GM19468 (cell line): ENCODE measurements at regions not wholly inside any gene's neighbourhood (a gene's known extent, or its start where the extent isn't known, plus 50 kb on each side); places are given as distances from the start of the nearest gene placed in this dataset.
A peak's percentile ranks its signal among the peaks of the same experiment; 100 is the strongest.

Experiments used
- ATAC-seq: cut with Tn5 transposase; IDR thresholded peaks from one replicate; pipeline ENCODE4 v1.9.1; 2021; ENCODE audit warnings: mild to moderate bottlenecking, moderate library complexity, moderate number of reproducible peaks; ENCODE audit not compliant: unreplicated experiment; ENCODE audit errors: extremely low read depth

GRCh38 chr13:47110141-47110540 lies 213.3 kb upstream of the HTR2A start:
- no peak for ATAC-seq

- peak; percentile 72 for ATAC-seq
These were observed 212.2 kb upstream of the HTR2A start for GRCh38 chr13:47109028-47109427.

- ATAC-seq = peak; percentile 78
These were observed 203.5 kb upstream of the HTR2A start for GRCh38 chr13:47100214-47100853.

- peak; percentile 90 for ATAC-seq
These were observed 198.0 kb upstream of the HTR2A start for GRCh38 chr13:47094734-47095434.

- no peak for ATAC-seq
These were observed 195.3 kb upstream of the HTR2A start for GRCh38 chr13:47092202-47092601.

GRCh38 chr13:47087841-47088240 lies 191.0 kb upstream of the HTR2A start:
- no peak for ATAC-seq

GRCh38 chr13:47087241-47087640 lies 190.4 kb upstream of the HTR2A start:
- no peak for ATAC-seq

- ATAC-seq = no peak
These were observed 188.5 kb upstream of the HTR2A start for GRCh38 chr13:47085346-47085745.

- ATAC-seq = no peak
These were observed 185.0 kb upstream of the HTR2A start for GRCh38 chr13:47081850-47082249.

- no peak for ATAC-seq
These were observed 184.4 kb upstream of the HTR2A start for GRCh38 chr13:47081246-47081645.

- no peak for ATAC-seq
These were observed 183.8 kb upstream of the HTR2A start for GRCh38 chr13:47080621-47081020.

GRCh38 chr13:47076500-47076899 lies 179.6 kb upstream of the HTR2A start:
- ATAC-seq = no peak

- no peak for ATAC-seq
These were observed 172.3 kb upstream of the HTR2A start for GRCh38 chr13:47069133-47069532.

- no peak for ATAC-seq
These were observed 170.5 kb upstream of the HTR2A start for GRCh38 chr13:47067306-47067705.

GRCh38 chr13:47066226-47066625 lies 169.4 kb upstream of the HTR2A start:
- no peak for ATAC-seq

GRCh38 chr13:47064381-47064780 lies 167.5 kb upstream of the HTR2A start:
- no peak for ATAC-seq

GRCh38 chr13:47049276-47049989 lies 152.6 kb upstream of the HTR2A start:
- no peak for ATAC-seq

- no peak for ATAC-seq
These were observed 149.9 kb upstream of the HTR2A start for GRCh38 chr13:47046706-47047105.

- ATAC-seq = no peak
These were observed 148.0 kb upstream of the HTR2A start for GRCh38 chr13:47044842-47045241.

- no peak for ATAC-seq
These were observed 142.3 kb upstream of the HTR2A start for GRCh38 chr13:47039106-47039505.

- ATAC-seq = no peak
These were observed 141.3 kb upstream of the HTR2A start for GRCh38 chr13:47038188-47038587.
